ENCODE measurements at regions not wholly inside any gene's neighbourhood (a gene's known extent, or its start where the extent isn't known, plus 50 kb on each side); places are given as distances from the start of the nearest gene placed in this dataset.

- no peaks in the 10 kb centered on the region for H3K36me3 Mint-ChIP-seq (ENCODE audit: low read depth, unreplicated experiment)
- peaks cover 4% of the 10 kb centered on the region for H3K4me1 Mint-ChIP-seq (ENCODE audit: unreplicated experiment)
- no peak overlapping the region for H3K27ac Mint-ChIP-seq (ENCODE audit: unreplicated experiment)
- no peak for DNase-seq (ENCODE audit: low spot score)
- TF ChIP-seq, protein P1, sequence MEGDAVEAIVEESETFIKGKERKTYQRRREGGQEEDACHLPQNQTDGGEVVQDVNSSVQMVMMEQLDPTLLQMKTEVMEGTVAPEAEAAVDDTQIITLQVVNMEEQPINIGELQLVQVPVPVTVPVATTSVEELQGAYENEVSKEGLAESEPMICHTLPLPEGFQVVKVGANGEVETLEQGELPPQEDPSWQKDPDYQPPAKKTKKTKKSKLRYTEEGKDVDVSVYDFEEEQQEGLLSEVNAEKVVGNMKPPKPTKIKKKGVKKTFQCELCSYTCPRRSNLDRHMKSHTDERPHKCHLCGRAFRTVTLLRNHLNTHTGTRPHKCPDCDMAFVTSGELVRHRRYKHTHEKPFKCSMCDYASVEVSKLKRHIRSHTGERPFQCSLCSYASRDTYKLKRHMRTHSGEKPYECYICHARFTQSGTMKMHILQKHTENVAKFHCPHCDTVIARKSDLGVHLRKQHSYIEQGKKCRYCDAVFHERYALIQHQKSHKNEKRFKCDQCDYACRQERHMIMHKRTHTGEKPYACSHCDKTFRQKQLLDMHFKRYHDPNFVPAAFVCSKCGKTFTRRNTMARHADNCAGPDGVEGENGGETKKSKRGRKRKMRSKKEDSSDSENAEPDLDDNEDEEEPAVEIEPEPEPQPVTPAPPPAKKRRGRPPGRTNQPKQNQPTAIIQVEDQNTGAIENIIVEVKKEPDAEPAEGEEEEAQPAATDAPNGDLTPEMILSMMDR (IDR thresholded peaks at IDR 0.05; ENCODE audit: unreplicated experiment): no peak
- no peaks in the 10 kb centered on the region for H3K9me3 Mint-ChIP-seq (ENCODE audit: unreplicated experiment)
- H3K4me3 Mint-ChIP-seq (ENCODE audit: unreplicated experiment): no peak overlapping the region
- H3K27me3 Mint-ChIP-seq (ENCODE audit: unreplicated experiment): no peaks in the 10 kb centered on the region
Observed at GRCh38 chr5:119840175-119840574, 210.8 kb downstream of the FAM170A start.

DNA sequence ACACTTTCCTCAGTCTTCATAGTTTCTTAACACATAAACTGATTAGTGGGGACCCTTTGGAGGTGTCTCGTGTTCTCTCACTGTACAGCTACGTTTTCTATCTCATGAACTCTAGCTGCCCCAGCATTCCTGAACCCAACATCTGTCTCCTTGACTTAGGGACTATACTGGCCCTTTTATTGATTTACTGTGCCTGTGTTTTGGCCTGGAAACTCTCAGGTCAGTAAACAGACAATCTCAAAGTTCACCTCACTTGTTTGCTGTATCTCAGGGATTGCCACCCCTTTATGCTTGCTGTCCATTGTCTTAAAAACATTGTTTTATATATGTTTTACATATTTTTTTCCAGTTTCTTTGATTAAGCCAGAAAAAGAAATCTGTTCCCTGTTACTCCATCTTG lies 222.8 kb downstream of the FAM170A start:
- Mint-ChIP-seq H3K9me3 (ENCODE audit: unreplicated experiment) (no peaks in the 10 kb centered on the region), H3K36me3 (ENCODE audit: low read depth, unreplicated experiment) (no peaks in the 10 kb centered on the region), H3K27ac (ENCODE audit: unreplicated experiment) (no peak overlapping the region), H3K27me3 (ENCODE audit: unreplicated experiment) (peaks cover 2% of the 10 kb centered on the region), H3K4me1 (ENCODE audit: unreplicated experiment) (peaks cover 6% of the 10 kb centered on the region), H3K4me3 (ENCODE audit: unreplicated experiment) (no peak overlapping the region)
- DNase-seq (ENCODE audit: low spot score): no peak
- TF ChIP-seq, protein P1 (IDR thresholded peaks at IDR 0.05; ENCODE audit: unreplicated experiment): no peak

GRCh38 chr5:119860463-119860862 lies 231.1 kb downstream of the FAM170A start:
- Mint-ChIP-seq H3K4me3 (ENCODE audit: unreplicated experiment) (no peak overlapping the region), H3K4me1 (ENCODE audit: unreplicated experiment) (no peaks in the 10 kb centered on the region), H3K36me3 (ENCODE audit: low read depth, unreplicated experiment) (no peaks in the 10 kb centered on the region), H3K27ac (ENCODE audit: unreplicated experiment) (no peak overlapping the region), H3K9me3 (ENCODE audit: unreplicated experiment) (no peaks in the 10 kb centered on the region), H3K27me3 (ENCODE audit: unreplicated experiment) (no peaks in the 10 kb centered on the region)
- TF ChIP-seq, protein P1 (IDR thresholded peaks at IDR 0.05; ENCODE audit: unreplicated experiment): no peak
- no peak for DNase-seq (ENCODE audit: low spot score)

DNA sequence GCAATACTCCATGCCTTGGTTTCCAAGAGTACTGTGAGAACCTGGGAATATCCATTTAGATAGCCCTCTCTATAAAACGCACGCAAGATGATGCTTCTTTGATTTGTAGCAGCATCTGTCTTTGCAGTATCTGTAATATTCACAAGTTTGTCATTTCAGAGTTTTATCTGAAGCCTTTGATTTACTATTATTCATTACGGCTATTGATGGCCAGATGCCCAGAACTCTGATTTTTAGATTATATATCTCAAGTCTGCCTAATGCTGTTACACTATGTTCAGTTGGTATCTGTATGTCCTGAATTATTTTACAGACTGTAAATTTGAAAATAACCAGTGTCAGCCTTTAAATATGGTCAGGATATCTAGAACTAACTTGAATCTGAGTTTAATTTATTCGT lies 233.3 kb downstream of the FAM170A start:
- no peaks in the 10 kb centered on the region for H3K27me3 Mint-ChIP-seq (ENCODE audit: unreplicated experiment)
- no peaks in the 10 kb centered on the region for H3K36me3 Mint-ChIP-seq (ENCODE audit: low read depth, unreplicated experiment)
- no peak overlapping the region for H3K4me3 Mint-ChIP-seq (ENCODE audit: unreplicated experiment)
- H3K27ac Mint-ChIP-seq (ENCODE audit: unreplicated experiment): no peak overlapping the region
- TF ChIP-seq, protein P1 (IDR thresholded peaks at IDR 0.05; ENCODE audit: unreplicated experiment): no peak
- no peak for DNase-seq (ENCODE audit: low spot score)
- no peaks in the 10 kb centered on the region for H3K9me3 Mint-ChIP-seq (ENCODE audit: unreplicated experiment)
- H3K4me1 Mint-ChIP-seq (ENCODE audit: unreplicated experiment): no peaks in the 10 kb centered on the region

GRCh38 chr5:119864286-119864685 lies 234.9 kb downstream of the FAM170A start:
- Mint-ChIP-seq H3K4me3 (ENCODE audit: unreplicated experiment) (no peak overlapping the region), H3K27ac (ENCODE audit: unreplicated experiment) (no peak overlapping the region), H3K36me3 (ENCODE audit: low read depth, unreplicated experiment) (no peaks in the 10 kb centered on the region), H3K27me3 (ENCODE audit: unreplicated experiment) (no peaks in the 10 kb centered on the region), H3K9me3 (ENCODE audit: unreplicated experiment) (no peaks in the 10 kb centered on the region), H3K4me1 (ENCODE audit: unreplicated experiment) (no peaks in the 10 kb centered on the region)
- no peak for DNase-seq (ENCODE audit: low spot score)
- TF ChIP-seq, protein P1 (IDR thresholded peaks at IDR 0.05; ENCODE audit: unreplicated experiment): no peak
